ENCODE measurements at regions not wholly inside any gene's neighbourhood (a gene's known extent, or its start where the extent isn't known, plus 50 kb on each side); places are given as distances from the start of the nearest gene placed in this dataset.

DNA sequence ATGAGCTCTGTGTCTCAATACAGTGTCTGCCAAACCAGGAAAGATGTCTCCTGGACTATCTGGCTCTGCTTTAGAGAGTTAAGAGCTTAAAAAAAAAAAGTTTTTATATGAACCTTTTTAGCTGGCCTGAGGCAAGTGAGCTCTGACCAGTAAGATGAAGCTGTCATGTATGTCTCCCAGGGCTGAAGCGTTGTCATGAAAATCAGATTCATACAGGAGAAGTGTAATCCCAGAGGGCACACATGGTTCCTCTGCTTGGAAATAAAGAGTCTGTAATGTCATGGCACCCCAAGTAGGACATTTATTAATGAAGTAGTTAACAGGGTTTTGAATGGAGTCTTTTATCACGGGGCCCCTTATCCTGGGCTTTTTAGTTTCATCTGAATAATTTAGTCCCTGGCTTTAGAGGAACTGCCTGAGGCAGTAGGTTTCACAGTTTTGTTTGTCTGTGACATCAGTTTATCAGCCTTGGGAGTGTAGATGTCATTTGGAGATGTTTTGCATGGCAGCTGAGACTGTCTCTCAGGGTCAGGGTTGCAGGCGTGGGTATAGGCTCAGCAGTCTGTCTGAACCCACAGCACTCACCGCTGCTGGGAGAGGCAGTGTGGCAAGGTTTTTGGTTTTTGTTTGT, 223.3 kb downstream of the DIRAS2 start:
- TF ChIP-seq, protein P1, sequence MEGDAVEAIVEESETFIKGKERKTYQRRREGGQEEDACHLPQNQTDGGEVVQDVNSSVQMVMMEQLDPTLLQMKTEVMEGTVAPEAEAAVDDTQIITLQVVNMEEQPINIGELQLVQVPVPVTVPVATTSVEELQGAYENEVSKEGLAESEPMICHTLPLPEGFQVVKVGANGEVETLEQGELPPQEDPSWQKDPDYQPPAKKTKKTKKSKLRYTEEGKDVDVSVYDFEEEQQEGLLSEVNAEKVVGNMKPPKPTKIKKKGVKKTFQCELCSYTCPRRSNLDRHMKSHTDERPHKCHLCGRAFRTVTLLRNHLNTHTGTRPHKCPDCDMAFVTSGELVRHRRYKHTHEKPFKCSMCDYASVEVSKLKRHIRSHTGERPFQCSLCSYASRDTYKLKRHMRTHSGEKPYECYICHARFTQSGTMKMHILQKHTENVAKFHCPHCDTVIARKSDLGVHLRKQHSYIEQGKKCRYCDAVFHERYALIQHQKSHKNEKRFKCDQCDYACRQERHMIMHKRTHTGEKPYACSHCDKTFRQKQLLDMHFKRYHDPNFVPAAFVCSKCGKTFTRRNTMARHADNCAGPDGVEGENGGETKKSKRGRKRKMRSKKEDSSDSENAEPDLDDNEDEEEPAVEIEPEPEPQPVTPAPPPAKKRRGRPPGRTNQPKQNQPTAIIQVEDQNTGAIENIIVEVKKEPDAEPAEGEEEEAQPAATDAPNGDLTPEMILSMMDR (IDR thresholded peaks at IDR 0.05), result no peak
- no peak for TF ChIP-seq POLR2A (IDR thresholded peaks at IDR 0.05)
